CD14-positive monocyte (primary cell): ENCODE measurements at regions not wholly inside any gene's neighbourhood (a gene's known extent, or its start where the extent isn't known, plus 50 kb on each side); places are given as distances from the start of the nearest gene placed in this dataset.

Experiments used
- DNase-seq, 3 donors: peaks; one replicate each; pipeline ENCODE4 v3.0.0-alpha.2; 2011 to 2022
- H2AFZ ChIP-seq: 2 replicates; pipeline ENCODE4 v1.6.0; 2012; ENCODE audit warnings: mild to moderate bottlenecking, low read depth, low read length, inconsistent platforms; ENCODE audit not compliant: insufficient read depth, poor library complexity, severe bottlenecking
- H3K27ac ChIP-seq, 2 donors: 1 replicate in 1 of 2; 2 replicates in 1 of 2; pipeline ENCODE4 v1.5.1; 2012 to 2013; ENCODE audit warnings: low read length in 2 of 2, control low read depth in 1 of 2, inconsistent platforms in 1 of 2, low read depth in 1 of 2, mild to moderate bottlenecking in 1 of 2
- H3K27me3 ChIP-seq, 2 donors: one replicate each; pipeline versions ENCODE4 v1.6.0 to v1.6.1; 2011 to 2013; ENCODE audit warnings: low read length in 2 of 2; ENCODE audit not compliant: control insufficient read depth in 2 of 2, insufficient read depth in 2 of 2
- H3K36me3 ChIP-seq, 2 donors: replicated peaks in 1 of 2; 1 replicate in 1 of 2; 2 replicates in 1 of 2; pipeline versions ENCODE4 v1.5.1 to v1.6.1; 2012 to 2013; ENCODE audit warnings: low read length in 2 of 2, control low read depth in 1 of 2, inconsistent platforms in 1 of 2, mild to moderate bottlenecking in 1 of 2; ENCODE audit not compliant: insufficient read depth in 2 of 2, control insufficient read depth in 1 of 2
- H3K4me1 ChIP-seq, 2 donors: 1 replicate in 1 of 2; 2 replicates in 1 of 2; pipeline versions ENCODE4 v1.5.1 to v1.6.1; 2012 to 2013; ENCODE audit warnings: low read length in 2 of 2, control low read depth in 1 of 2, inconsistent platforms in 1 of 2, mild to moderate bottlenecking in 1 of 2, moderate library complexity in 1 of 2; ENCODE audit not compliant: insufficient read depth in 2 of 2, control insufficient read depth in 1 of 2
- H3K4me2 ChIP-seq: replicated peaks from 2 replicates; pipeline ENCODE3; 2012; ENCODE audit warnings: low read length, moderate library complexity, mild to moderate bottlenecking; ENCODE audit not compliant: poor library complexity, severe bottlenecking; ENCODE audit errors: extremely low read depth
- H3K4me3 ChIP-seq, 3 experiments: fragments of 200-600 bp in 1 of 3; sonication (generic) in 1 of 3; replicated peaks in 1 of 3; 1 replicate in 2 of 3; 2 replicates in 1 of 3; pipeline ENCODE4 v1.5.1; 2011 to 2013; ENCODE audit warnings: low read length in 3 of 3, mild to moderate bottlenecking in 3 of 3, control low read depth in 2 of 3, low read depth in 2 of 3, inconsistent platforms in 1 of 3, moderate library complexity in 1 of 3
- H3K79me2 ChIP-seq: 2 replicates; pipeline ENCODE4 v1.6.0; 2012; ENCODE audit warnings: mild to moderate bottlenecking, control low read depth, inconsistent platforms, low read length, moderate library complexity; ENCODE audit not compliant: insufficient read depth
- H3K9ac ChIP-seq: 2 replicates; pipeline ENCODE4 v1.6.0; 2017; ENCODE audit warnings: low read length, mild to moderate bottlenecking; ENCODE audit not compliant: insufficient read depth, poor library complexity, severe bottlenecking
- H3K9me3 ChIP-seq, 2 donors: replicated peaks in 1 of 2; 1 replicate in 1 of 2; 2 replicates in 1 of 2; pipeline versions ENCODE4 v1.5.1 to v1.6.1; 2012 to 2013; ENCODE audit warnings: low read length in 2 of 2, control low read depth in 1 of 2; ENCODE audit not compliant: control insufficient read depth in 1 of 2, insufficient read depth in 1 of 2
- H4K20me1 ChIP-seq: 2 replicates; pipeline ENCODE4 v1.6.0; 2012; ENCODE audit warnings: mild to moderate bottlenecking, low read length, control low read depth, moderate library complexity; ENCODE audit not compliant: insufficient read depth
- H3K27ac Mint-ChIP-seq, 7 donors: one replicate each; pipeline ENCODE4 v1.8.0; 2020; ENCODE audit warnings: mild to moderate bottlenecking in 7 of 7, mixed read lengths in 7 of 7, moderate library complexity in 6 of 7, inconsistent platforms in 2 of 7
- H3K27me3 Mint-ChIP-seq, 3 donors: one replicate each; pipeline ENCODE4 v1.8.0; 2021 to 2022; ENCODE audit warnings: low read depth in 3 of 3, mild to moderate bottlenecking in 3 of 3, mixed read lengths in 3 of 3, moderate library complexity in 3 of 3, inconsistent platforms in 1 of 3
- H3K36me3 Mint-ChIP-seq, 2 donors: one replicate each; pipeline ENCODE4 v1.8.0; 2020; ENCODE audit warnings: mixed read lengths in 2 of 2, inconsistent platforms in 1 of 2, mild to moderate bottlenecking in 1 of 2
- H3K4me1 Mint-ChIP-seq: one replicate; pipeline ENCODE4 v1.8.0; 2020; ENCODE audit warnings: mild to moderate bottlenecking, mixed read lengths
- H3K4me3 Mint-ChIP-seq, 2 donors: one replicate each; pipeline ENCODE4 v1.8.0; 2020; ENCODE audit warnings: mild to moderate bottlenecking in 2 of 2, mixed read lengths in 2 of 2, moderate library complexity in 1 of 2
- H3K9me3 Mint-ChIP-seq, 7 donors: one replicate each; pipeline ENCODE4 v1.8.0; 2020 to 2022; ENCODE audit warnings: mixed read lengths in 7 of 7, mild to moderate bottlenecking in 6 of 7, moderate library complexity in 6 of 7, inconsistent platforms in 2 of 7
- WGBS: methylation state at CpG from one replicate; pipeline ENCODE4 v1.1.5; 2013; ENCODE audit warnings: missing lambda C conversion rate; ENCODE audit not compliant: insufficient coverage; 5-methylcytosine and 5-hydroxymethylcytosine counted together
- intact Hi-C, 2 donors: fragments of 100-400 bp; cut with micrococcal nuclease; formaldehyde crosslinking; loops; one replicate each; pipeline versions ENCODE4 v1.15.0 to v1.15.1; 2023
- TF ChIP-seq, protein P1 (sequence below): fragments of 200-600 bp; IDR thresholded peaks from one replicate; pipeline ENCODE4 v1.8.0; 2022; ENCODE audit warnings: antibody characterized with exemption, mild to moderate bottlenecking

GRCh38 chr15:97567411-97567810, 393.1 kb upstream of the ARRDC4 start:
- Mint-ChIP-seq H3K4me1 (no peaks in the 10 kb centered on the region), H3K27ac (no peak overlapping the region), H3K36me3 (no peaks in the 10 kb centered on the region), H3K9me3 (peaks cover 3 to 9% (median 6%) of the 10 kb centered on the region in 7 donors), H3K27me3 (no peaks in the 10 kb centered on the region), H3K4me3 (no peak overlapping the region)
- Histone ChIP-seq H2AFZ (no peak overlapping the region), H3K27me3 (no peaks in the 10 kb centered on the region), H3K36me3 (no peaks in the 10 kb centered on the region), H3K9me3 (no peaks in the 10 kb centered on the region), H3K4me3 (no peak overlapping the region), H3K79me2 (no peaks in the 10 kb centered on the region), H3K4me2 (no peak overlapping the region), H3K27ac (no peak overlapping the region), H4K20me1 (no peaks in the 10 kb centered on the region), H3K9ac (no peak overlapping the region), H3K4me1 (no peaks in the 10 kb centered on the region)
- WGBS, result no CpG with 5 or more reads among the region's 1 CpG
- intact Hi-C loops, result no loop called here
- TF ChIP-seq, protein P1, sequence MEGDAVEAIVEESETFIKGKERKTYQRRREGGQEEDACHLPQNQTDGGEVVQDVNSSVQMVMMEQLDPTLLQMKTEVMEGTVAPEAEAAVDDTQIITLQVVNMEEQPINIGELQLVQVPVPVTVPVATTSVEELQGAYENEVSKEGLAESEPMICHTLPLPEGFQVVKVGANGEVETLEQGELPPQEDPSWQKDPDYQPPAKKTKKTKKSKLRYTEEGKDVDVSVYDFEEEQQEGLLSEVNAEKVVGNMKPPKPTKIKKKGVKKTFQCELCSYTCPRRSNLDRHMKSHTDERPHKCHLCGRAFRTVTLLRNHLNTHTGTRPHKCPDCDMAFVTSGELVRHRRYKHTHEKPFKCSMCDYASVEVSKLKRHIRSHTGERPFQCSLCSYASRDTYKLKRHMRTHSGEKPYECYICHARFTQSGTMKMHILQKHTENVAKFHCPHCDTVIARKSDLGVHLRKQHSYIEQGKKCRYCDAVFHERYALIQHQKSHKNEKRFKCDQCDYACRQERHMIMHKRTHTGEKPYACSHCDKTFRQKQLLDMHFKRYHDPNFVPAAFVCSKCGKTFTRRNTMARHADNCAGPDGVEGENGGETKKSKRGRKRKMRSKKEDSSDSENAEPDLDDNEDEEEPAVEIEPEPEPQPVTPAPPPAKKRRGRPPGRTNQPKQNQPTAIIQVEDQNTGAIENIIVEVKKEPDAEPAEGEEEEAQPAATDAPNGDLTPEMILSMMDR, result no peak
- DNase-seq, result no peak

DNA sequence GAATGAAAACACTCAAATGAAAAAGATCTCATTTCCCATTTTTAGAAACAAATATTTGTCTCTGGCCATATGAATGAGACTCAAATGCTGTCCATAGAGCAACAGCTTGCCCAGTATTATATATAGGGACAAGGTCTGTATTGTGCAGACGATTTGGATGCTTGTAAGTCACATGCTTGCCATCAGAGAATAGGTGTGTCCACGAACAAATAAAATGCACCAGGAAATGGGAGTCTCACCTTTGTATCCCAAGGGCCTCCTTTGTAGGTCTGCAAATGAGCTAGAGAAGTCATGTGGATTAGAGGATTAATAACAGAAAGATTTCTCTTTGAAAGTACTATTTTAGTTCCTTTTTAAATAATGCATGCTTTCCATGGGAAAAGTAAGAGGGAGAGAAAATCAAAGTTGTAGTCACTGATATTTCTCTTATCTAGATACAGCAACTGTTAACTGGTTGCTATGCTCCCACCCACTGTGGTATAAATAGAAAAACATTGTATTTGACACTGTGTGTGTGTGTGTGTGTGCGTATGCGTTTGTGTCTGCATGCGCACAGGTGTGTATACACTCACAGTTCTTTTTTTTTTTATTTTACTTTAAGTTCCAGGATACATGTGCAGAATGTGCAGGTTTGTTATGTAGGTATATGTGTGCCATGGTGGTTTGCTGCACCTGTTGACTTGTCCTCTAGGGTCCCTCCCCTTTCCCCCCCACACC, 383.4 kb upstream of the ARRDC4 start:
- H3K9me3 Mint-ChIP-seq, result peaks cover 4 to 12% (median 7%) of the 10 kb centered on the region in 7 donors

More for the DNA sequence above, 383.4 kb upstream of the ARRDC4 start:
- Histone ChIP-seq H3K4me1 (no peaks in the 10 kb centered on the region), H3K27ac (no peak overlapping the region), H3K27me3 (no peaks in the 10 kb centered on the region), H4K20me1 (no peaks in the 10 kb centered on the region), H3K79me2 (no peaks in the 10 kb centered on the region), H3K36me3 (no peaks in the 10 kb centered on the region), H3K9ac (no peak overlapping the region), H3K4me2 (no peak overlapping the region), H3K4me3 (no peak overlapping the region), H3K9me3 (no peaks in the 10 kb centered on the region), H2AFZ (no peak overlapping the region)
- TF ChIP-seq, protein P1, result no peak
- Mint-ChIP-seq H3K4me3 (no peak overlapping the region), H3K36me3 (no peaks in the 10 kb centered on the region), H3K27me3 (peaks cover 0 to 1% (median 0%) of the 10 kb centered on the region in 3 donors), H3K4me1 (no peaks in the 10 kb centered on the region), H3K27ac (no peak overlapping the region)
- intact Hi-C loops, result no loop called here
- no CpG with 5 or more reads among the region's 5 CpGs for WGBS
- DNase-seq, result no peak
